HG02870 (cell line): ENCODE measurements at regions not wholly inside any gene's neighbourhood (a gene's known extent, or its start where the extent isn't known, plus 50 kb on each side); places are given as distances from the start of the nearest gene placed in this dataset.

Experiments used
- ATAC-seq: cut with Tn5 transposase; IDR thresholded peaks from one replicate; pipeline ENCODE4 v1.9.1; 2021; ENCODE audit warnings: mild to moderate bottlenecking, moderate library complexity; ENCODE audit not compliant: unreplicated experiment

- no peak for ATAC-seq
These were observed 979.6 kb downstream of the DTWD2 start for GRCh38 chr5:118008779-118009178.

GRCh38 chr5:118007262-118007661 is 981.1 kb downstream of the DTWD2 start:
- no peak for ATAC-seq

DNA sequence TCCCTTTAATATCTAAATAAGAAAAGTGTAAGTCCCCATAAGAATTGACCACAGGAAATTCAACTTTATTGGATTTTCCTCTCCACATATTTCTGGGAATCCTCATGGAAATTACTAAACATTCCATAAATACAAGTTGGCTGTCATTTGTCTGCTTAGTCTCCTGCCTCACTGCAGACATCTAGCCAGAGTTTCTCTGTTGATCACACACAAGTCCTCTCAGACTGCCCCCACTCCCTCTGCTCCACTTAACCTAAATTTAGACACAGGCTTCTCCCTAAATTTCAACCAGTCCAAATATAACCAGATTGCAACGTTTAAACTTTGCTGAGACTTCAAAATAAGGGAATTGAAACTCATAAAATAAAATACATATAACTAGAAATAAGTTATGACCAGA is 982.1 kb downstream of the DTWD2 start:
- ATAC-seq: no peak

DNA sequence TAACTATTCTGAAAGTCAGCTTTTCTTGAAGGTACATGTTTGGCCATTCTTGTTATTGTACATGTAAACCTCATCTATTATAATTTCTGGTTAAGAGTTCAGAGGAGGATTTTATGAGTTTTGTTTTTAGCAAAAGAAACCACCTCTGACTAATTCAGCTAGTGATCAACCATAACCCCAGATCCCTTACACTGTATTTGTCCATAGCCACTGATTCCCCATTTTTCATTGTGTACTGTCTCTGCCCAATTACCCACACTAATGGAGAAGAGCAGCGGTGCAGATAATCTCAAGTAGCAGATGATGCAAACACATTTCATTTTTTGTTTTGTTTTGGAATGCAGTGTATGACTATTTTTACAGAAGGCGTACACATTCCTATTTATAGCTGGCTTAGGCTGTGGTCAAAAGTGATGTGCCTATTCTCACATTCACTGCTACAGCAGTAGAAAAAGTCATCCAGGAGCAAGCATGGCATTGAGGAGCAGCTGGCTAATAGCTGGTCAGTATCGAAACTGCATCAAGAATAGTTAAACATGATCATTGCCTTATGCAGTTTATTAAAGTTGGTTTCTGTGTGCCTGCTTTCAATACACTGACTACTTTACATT is 988.3 kb downstream of the DTWD2 start:
- peak; percentile 81 for ATAC-seq

DNA sequence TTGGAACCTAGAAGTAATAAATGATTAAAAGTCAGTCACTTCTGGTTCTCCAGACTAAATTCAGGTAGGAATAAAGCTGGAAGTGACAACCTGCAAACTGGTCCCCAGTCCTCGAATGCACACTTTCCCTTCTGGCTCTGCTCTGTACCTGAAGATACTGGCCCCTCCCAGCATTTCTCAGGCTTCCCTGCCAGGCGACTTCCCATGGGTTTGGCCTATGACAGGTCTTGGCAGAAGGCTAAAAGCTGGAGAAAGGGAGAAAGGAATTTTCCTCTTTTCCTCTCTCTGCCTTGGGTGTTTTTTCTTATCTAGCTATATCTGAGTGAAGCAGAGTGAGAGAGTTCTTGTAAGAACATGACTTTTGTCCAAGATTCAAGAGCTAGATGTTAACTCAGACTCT is 1005.7 kb downstream of the DTWD2 start:
- no peak for ATAC-seq

GRCh38 chr5:117973785-117974184 is 1014.6 kb downstream of the DTWD2 start:
- ATAC-seq: no peak

GRCh38 chr5:117955831-117956230 is 1032.5 kb downstream of the DTWD2 start:
- no peak for ATAC-seq

DNA sequence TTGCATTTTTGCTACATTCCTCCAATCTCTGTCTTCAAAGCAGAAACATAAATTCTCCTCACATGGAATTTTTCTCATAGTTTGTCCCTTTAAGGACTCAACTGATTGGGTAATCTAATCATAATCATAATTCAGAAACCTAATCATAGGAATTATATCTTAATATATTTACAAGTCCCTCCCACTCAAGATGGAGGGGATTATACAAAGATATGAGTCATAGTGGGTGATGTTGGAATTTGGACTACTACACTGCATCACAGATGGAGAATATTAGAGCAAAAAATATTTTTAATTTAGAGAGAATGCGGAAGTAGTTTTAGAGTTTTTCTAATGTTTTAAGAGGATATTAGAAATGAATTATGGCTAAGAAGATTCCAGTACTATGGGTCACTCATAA is 1034.0 kb downstream of the DTWD2 start:
- ATAC-seq: no peak

DNA sequence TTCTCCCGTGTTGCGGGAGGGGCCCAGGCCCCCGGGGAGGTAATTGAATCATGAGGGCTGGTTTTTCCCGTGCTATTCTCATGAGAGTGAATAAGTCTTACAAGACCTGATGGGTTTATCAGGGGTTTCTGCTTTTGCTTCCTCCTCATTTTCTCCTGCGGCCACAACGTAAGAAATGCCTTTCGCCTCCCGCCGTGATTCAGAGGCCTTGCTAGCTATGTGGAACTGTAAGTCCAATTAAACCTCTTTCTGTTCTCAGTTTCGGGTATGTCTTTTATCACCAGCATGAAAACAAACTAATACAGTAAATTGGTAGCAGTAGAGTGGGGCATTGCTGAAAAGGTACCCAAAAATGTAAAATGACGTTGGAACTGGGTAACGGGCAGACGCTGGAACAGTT is 1035.1 kb downstream of the DTWD2 start:
- ATAC-seq: no peak

DNA sequence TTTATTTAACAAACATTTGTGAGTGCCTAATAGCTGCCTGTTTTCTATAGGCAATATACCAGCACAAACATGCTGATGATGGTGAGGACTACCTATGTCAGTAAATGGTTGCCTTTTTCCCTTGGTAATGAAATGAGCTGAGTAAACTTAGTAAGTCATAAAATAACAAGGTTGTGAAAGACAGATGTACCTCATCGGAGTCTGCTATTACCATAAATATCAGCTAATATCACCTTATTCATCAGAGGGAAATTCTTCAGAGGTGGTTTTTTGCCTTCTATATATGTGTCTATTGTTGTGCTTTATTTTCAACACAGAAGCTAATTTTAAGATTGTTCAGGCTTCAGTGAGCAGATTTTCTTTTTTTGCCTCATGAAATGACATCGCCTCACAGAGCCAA is 1040.5 kb downstream of the DTWD2 start:
- no peak for ATAC-seq

DNA sequence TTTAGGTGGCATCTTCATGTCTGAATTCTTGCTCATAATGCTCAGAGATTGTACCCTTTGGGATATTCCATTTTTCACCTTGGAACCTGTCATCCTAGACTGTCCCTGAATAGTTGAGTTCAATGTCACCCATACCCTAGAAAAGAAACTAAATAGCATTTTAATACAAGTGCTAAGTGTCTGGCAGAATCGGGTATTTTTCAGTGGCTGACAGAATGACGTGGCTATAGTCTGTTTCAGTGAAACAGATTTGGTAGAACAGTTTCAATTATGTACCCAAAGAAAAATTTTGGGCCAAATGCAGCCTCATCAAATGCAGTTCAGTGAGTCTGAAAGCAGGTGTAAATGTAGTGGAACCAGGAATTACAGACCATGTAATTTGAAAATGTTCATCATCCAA is 1041.2 kb downstream of the DTWD2 start:
- ATAC-seq: no peak

- ATAC-seq: no peak
These were observed 1043.1 kb downstream of the DTWD2 start for GRCh38 chr5:117945258-117945657.

DNA sequence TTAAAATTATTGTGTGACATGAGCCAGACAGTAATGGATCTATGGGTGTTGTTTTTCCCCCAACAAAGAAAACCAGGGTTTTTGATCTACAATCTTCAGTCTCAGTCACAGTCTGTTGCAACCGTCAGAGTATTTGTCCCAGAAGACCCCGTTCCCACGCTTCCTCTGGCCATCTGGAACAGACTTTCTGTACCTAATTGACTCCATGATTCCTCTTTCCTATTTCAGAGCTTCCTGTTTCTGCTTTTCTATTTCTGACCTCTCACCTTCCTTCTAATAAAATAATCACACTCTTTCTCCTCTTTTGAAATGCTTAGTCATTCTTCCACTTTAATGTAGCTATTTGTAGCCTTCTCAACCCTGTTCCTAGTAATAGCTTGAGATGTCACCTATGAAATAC is 1044.8 kb downstream of the DTWD2 start:
- no peak for ATAC-seq

DNA sequence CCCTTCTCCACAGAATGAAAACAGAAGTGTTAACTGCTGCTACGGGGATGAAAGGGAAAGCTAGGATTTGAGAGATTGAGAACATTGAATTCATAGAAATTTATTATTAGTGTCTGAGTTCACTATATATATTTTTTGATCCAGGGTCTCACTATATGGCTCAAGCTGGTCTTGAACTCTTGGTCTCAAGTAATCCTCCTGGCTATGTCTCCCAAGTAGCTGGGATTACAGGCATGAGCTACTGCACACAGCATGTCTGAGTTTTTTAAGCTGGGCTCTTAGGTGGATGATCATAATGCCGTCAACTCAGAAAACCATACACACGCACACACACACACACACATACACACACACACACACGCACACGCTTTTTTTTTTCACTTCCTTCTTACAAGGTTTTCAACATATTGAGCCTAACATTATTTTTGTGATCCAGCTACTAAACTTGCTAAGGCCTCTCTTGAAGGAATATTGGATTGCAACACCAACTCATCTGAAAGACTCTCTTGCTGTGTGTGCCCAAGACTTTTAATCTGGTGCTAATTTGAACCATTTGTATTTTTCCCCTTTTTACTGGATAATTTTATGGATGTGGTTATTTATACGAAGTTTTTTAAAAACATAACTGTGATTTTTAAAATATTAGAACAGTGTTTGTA is 1045.4 kb downstream of the DTWD2 start:
- ATAC-seq: no peak

GRCh38 chr5:117893211-117893610 is 1095.1 kb downstream of the DTWD2 start:
- no peak for ATAC-seq

GRCh38 chr5:117892360-117892759 is 1096.0 kb downstream of the DTWD2 start:
- ATAC-seq: no peak

DNA sequence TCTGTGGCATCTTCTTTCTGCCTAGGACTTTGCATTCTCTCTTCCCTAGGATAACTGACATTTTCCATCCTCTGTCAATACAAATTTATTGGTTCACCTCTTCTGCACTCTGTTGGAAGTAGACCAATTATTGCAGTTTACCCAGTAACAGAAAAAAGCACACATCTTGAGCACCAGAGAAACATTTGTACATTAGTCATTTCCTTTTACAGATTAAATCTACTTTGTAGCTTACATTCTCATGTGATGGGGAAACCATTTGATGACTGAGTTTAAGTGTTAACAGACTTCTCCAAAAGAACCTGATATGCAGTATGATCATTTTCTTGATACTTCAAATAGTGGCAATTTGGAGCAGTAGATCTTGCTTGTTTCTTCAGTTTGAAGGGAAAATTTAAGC is 1098.8 kb downstream of the DTWD2 start:
- no peak for ATAC-seq

DNA sequence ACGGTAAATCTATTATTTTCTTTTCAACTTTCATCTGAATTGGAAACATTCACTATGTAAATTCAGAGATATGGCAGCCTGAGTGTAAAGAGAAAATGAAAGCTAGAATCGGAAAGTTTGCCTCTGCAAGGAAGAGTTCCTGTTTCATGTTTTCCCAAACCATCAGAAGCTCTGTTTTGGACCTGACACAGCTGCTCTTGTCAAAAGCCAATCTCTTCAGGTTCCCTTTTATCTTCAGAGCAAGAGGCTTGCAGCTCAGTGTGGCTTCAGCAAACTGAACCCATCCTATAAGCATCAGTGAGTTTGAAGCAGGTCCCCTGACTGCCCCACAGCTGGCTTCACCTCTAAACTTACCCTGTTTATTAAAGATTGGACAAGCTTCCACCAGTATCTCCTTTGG is 1099.7 kb downstream of the DTWD2 start:
- peak; percentile 82 for ATAC-seq

GRCh38 chr5:117881426-117882230 is 1106.7 kb downstream of the DTWD2 start:
- ATAC-seq: no peak

- no peak for ATAC-seq
These were observed 1107.4 kb downstream of the DTWD2 start for GRCh38 chr5:117880932-117881331.

- no peak for ATAC-seq
These were observed 1110.6 kb downstream of the DTWD2 start for GRCh38 chr5:117877731-117878130.

GRCh38 chr5:117872798-117873368 is 1115.5 kb downstream of the DTWD2 start:
- ATAC-seq: no peak
